ENCODE measurements at regions not wholly inside any gene's neighbourhood (a gene's known extent, or its start where the extent isn't known, plus 50 kb on each side); places are given as distances from the start of the nearest gene placed in this dataset.
A peak's percentile ranks its signal among the peaks of the same experiment; 100 is the strongest.
"Not testable (repeated sequence)": the region's sequence is repeated elsewhere in the genome, so short reads cannot be mapped to it uniquely, and the experiment has no call there.

DNA sequence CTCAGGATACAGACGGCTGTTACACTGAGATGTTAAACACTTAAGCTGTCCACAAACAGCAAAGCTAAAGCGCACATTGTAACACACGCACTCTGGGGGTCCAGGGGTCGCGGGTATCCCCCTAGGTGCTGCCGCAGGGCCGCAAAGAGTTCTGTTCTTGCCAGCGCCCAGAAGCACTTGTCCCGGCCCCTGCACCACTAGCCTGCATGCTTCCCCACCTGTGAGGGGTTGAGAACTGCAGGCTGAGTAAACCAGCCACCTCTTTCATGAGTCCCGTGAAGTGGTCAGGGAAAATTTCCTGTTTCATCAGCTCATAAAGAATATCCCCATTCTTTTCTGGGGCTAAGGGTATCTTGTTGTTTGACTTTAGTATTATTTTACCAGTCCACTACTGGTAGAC, 154.4 kb upstream of the FBXL17 start:
- H3K79me2 ChIP-seq (ENCODE audit: control insufficient read depth, insufficient read depth, low read length): no peaks in the 10 kb centered on the region
- no peak overlapping the region for H3K4me3 ChIP-seq (replicated peaks in 1 of 4; ENCODE audit: control extremely low read depth in 1 of 4, insufficient read depth in 1 of 4, low read depth in 3 of 4, low read length in 4 of 4)
- no peak overlapping the region for H2AFZ ChIP-seq (ENCODE audit: low read length)
- H3K36me3 ChIP-seq (ENCODE audit: control insufficient read depth, insufficient read depth, low read length): no peaks in the 10 kb centered on the region
- no peak for TF ChIP-seq EZH2 (IDR thresholded peaks at IDR 0.05; ENCODE audit: low read length, missing control alignments)
- TF ChIP-seq, protein P1, sequence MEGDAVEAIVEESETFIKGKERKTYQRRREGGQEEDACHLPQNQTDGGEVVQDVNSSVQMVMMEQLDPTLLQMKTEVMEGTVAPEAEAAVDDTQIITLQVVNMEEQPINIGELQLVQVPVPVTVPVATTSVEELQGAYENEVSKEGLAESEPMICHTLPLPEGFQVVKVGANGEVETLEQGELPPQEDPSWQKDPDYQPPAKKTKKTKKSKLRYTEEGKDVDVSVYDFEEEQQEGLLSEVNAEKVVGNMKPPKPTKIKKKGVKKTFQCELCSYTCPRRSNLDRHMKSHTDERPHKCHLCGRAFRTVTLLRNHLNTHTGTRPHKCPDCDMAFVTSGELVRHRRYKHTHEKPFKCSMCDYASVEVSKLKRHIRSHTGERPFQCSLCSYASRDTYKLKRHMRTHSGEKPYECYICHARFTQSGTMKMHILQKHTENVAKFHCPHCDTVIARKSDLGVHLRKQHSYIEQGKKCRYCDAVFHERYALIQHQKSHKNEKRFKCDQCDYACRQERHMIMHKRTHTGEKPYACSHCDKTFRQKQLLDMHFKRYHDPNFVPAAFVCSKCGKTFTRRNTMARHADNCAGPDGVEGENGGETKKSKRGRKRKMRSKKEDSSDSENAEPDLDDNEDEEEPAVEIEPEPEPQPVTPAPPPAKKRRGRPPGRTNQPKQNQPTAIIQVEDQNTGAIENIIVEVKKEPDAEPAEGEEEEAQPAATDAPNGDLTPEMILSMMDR (conservative IDR thresholded peaks at IDR 0.05 in 1 of 2, IDR thresholded peaks at IDR 0.05 in 1 of 2; ENCODE audit: low read depth in 1 of 2, low read length in 2 of 2): no peak
- no peaks in the 10 kb centered on the region for H3K27me3 ChIP-seq (ENCODE audit: control insufficient read depth, insufficient read depth, low read length)
- no peaks in the 10 kb centered on the region for H4K20me1 ChIP-seq (ENCODE audit: control insufficient read depth, extremely low read depth, insufficient read depth, low read length)
- no peak overlapping the region for H3K9ac ChIP-seq (ENCODE audit: insufficient read depth, low read length)
- no peaks in the 10 kb centered on the region for H3K4me1 ChIP-seq (ENCODE audit: control insufficient read depth, extremely low read depth, insufficient read depth, low read length)
- H3K4me2 ChIP-seq (ENCODE audit: extremely low read depth, insufficient read depth, low read length): no peak overlapping the region
- no peak for DNase-seq (ENCODE audit: low read depth in 2 of 2)
- H3K9me3 ChIP-seq (ENCODE audit: control insufficient read depth, insufficient read depth, low read depth, low read length): no peaks in the 10 kb centered on the region
- H3K27ac ChIP-seq (ENCODE audit: insufficient read depth, low read length): no peak overlapping the region

DNA sequence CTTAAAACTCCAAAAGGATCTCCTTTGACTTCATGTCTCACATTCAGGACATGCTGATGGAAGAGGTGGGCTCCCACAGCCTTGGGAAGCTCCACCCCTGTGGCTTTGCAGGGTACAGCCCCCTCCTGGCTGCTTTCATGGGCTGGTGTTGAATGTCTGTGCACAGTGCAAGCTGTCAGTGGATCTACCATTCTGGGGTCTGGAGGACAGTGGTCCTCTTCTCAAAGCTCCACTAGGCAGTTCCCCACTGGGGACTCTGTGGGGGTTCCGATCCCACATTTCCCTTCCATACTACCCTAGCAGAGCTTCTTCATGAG, 150.2 kb upstream of the FBXL17 start:
- not testable (repeated sequence) for H3K27ac ChIP-seq (ENCODE audit: insufficient read depth, low read length); H3K4me1 ChIP-seq (ENCODE audit: control insufficient read depth, extremely low read depth, insufficient read depth, low read length); H2AFZ ChIP-seq (ENCODE audit: low read length); H3K9me3 ChIP-seq (ENCODE audit: control insufficient read depth, insufficient read depth, low read depth, low read length); H3K36me3 ChIP-seq (ENCODE audit: control insufficient read depth, insufficient read depth, low read length); DNase-seq (ENCODE audit: low read depth in 2 of 2); H3K9ac ChIP-seq (ENCODE audit: insufficient read depth, low read length); H3K4me2 ChIP-seq (ENCODE audit: extremely low read depth, insufficient read depth, low read length); H3K4me3 ChIP-seq (replicated peaks in 1 of 4; ENCODE audit: control extremely low read depth in 1 of 4, insufficient read depth in 1 of 4, low read depth in 3 of 4, low read length in 4 of 4); H3K27me3 ChIP-seq (ENCODE audit: control insufficient read depth, insufficient read depth, low read length); H4K20me1 ChIP-seq (ENCODE audit: control insufficient read depth, extremely low read depth, insufficient read depth, low read length); H3K79me2 ChIP-seq (ENCODE audit: control insufficient read depth, insufficient read depth, low read length)

- Histone ChIP-seq H3K4me2 (ENCODE audit: extremely low read depth, insufficient read depth, low read length) (no peak overlapping the region), H3K4me1 (ENCODE audit: control insufficient read depth, extremely low read depth, insufficient read depth, low read length) (no peaks in the 10 kb centered on the region), H3K9me3 (ENCODE audit: control insufficient read depth, insufficient read depth, low read depth, low read length) (no peaks in the 10 kb centered on the region), H3K36me3 (ENCODE audit: control insufficient read depth, insufficient read depth, low read length) (no peaks in the 10 kb centered on the region), H4K20me1 (ENCODE audit: control insufficient read depth, extremely low read depth, insufficient read depth, low read length) (no peaks in the 10 kb centered on the region), H2AFZ (ENCODE audit: low read length) (no peak overlapping the region), H3K4me3 (replicated peaks in 1 of 4; ENCODE audit: control extremely low read depth in 1 of 4, insufficient read depth in 1 of 4, low read depth in 3 of 4, low read length in 4 of 4) (no peak overlapping the region), H3K27me3 (ENCODE audit: control insufficient read depth, insufficient read depth, low read length) (no peaks in the 10 kb centered on the region), H3K9ac (ENCODE audit: insufficient read depth, low read length) (no peak overlapping the region), H3K27ac (ENCODE audit: insufficient read depth, low read length) (no peak overlapping the region), H3K79me2 (ENCODE audit: control insufficient read depth, insufficient read depth, low read length) (no peaks in the 10 kb centered on the region)
- TF ChIP-seq EZH2 (IDR thresholded peaks at IDR 0.05; ENCODE audit: low read length, missing control alignments): no peak
- TF ChIP-seq, protein P1 (conservative IDR thresholded peaks at IDR 0.05 in 1 of 2, IDR thresholded peaks at IDR 0.05 in 1 of 2; ENCODE audit: low read depth in 1 of 2, low read length in 2 of 2): no peak
- DNase-seq (ENCODE audit: low read depth in 2 of 2): peak; percentile 69 to 73
These were observed 149.7 kb upstream of the FBXL17 start for GRCh38 chr5:108531367-108532128.

Measured in fibroblast of lung (primary cell).